ENCODE measurements at regions not wholly inside any gene's neighbourhood (a gene's known extent, or its start where the extent isn't known, plus 50 kb on each side); places are given as distances from the start of the nearest gene placed in this dataset.
"Not testable (repeated sequence)": the region's sequence is repeated elsewhere in the genome, so short reads cannot be mapped to it uniquely, and the experiment has no call there.

GRCh38 chr16:22436823-22437652, 62.6 kb upstream of the CDR2 start:
- in situ Hi-C loops (cut with HindIII; ENCODE audit: low pct_unique_long_range_greater_than_20kb, low sequenced_read_pairs), result not testable (repeated sequence)

GRCh38 chr16:22436326-22436822, 62.0 kb upstream of the CDR2 start:
- in situ Hi-C loops (cut with HindIII; ENCODE audit: low pct_unique_long_range_greater_than_20kb, low sequenced_read_pairs); DNase-seq (ENCODE audit: low read depth, low spot score): not testable (repeated sequence)

More at GRCh38 chr16:22436823-22437652, 62.6 kb upstream of the CDR2 start:
- peak; percentile 69 for DNase-seq (ENCODE audit: low read depth, low spot score)

- DNase-seq (ENCODE audit: low read depth, low spot score); in situ Hi-C loops (cut with HindIII; ENCODE audit: low pct_unique_long_range_greater_than_20kb, low sequenced_read_pairs): not testable (repeated sequence)
These were observed 56.9 kb upstream of the CDR2 start for GRCh38 chr16:22431314-22431713.

DNA sequence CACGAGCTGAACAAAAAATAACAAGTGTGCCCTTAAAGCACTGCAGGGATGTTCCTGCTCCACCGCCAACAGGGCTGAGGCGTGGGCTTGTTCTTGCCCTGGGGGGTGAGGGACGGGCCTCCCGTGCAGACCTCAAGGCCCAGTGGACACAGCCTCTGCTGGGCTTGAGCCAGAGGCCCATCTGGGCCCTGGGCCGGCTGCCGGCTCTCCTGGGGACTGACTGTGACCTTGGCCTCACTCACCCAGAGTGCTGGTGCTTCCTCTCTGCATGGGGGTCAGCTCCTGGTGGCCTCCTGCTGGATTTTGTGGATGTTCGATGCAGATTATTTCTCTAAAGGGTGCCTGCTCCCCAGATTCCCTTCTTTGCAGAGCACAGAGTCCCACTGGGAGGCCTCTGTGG, 54.2 kb upstream of the CDR2 start:
- in situ Hi-C loops (cut with HindIII; ENCODE audit: low pct_unique_long_range_greater_than_20kb, low sequenced_read_pairs), result no loop called here

DNA sequence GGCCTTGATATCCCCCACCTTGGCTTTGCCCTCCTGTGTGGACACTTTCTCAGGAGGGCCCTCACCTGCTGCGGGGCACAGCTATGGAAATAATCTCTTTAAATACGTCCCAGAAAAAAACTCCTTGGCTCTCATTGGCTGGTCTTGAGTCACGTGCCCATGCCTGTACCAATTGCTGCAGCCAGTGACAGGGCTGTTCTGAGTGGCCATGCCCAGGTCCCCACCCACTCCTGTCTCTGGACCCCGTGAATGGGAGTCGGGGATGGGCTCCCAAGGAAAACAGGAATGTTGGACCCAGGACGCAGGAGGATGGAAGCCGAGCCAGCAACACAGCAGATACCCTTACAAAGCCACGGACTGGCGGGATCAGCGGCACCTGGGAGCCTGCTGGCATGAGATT, 53.1 kb upstream of the CDR2 start:
- DNase-seq (ENCODE audit: low read depth, low spot score), result no peak
- in situ Hi-C loops (cut with HindIII; ENCODE audit: low pct_unique_long_range_greater_than_20kb, low sequenced_read_pairs), result no loop called here

More for the DNA sequence above, 54.2 kb upstream of the CDR2 start:
- no peak for DNase-seq (ENCODE audit: low read depth, low spot score)

- no peak for DNase-seq (ENCODE audit: low read depth, low spot score)
- in situ Hi-C loops (cut with HindIII; ENCODE audit: low pct_unique_long_range_greater_than_20kb, low sequenced_read_pairs), result no loop called here
These were observed 51.4 kb upstream of the CDR2 start for GRCh38 chr16:22425847-22426246.

- in situ Hi-C loops (cut with HindIII; ENCODE audit: low pct_unique_long_range_greater_than_20kb, low sequenced_read_pairs), result no loop called here
These were observed 50.8 kb upstream of the CDR2 start for GRCh38 chr16:22425036-22425801.

DNA sequence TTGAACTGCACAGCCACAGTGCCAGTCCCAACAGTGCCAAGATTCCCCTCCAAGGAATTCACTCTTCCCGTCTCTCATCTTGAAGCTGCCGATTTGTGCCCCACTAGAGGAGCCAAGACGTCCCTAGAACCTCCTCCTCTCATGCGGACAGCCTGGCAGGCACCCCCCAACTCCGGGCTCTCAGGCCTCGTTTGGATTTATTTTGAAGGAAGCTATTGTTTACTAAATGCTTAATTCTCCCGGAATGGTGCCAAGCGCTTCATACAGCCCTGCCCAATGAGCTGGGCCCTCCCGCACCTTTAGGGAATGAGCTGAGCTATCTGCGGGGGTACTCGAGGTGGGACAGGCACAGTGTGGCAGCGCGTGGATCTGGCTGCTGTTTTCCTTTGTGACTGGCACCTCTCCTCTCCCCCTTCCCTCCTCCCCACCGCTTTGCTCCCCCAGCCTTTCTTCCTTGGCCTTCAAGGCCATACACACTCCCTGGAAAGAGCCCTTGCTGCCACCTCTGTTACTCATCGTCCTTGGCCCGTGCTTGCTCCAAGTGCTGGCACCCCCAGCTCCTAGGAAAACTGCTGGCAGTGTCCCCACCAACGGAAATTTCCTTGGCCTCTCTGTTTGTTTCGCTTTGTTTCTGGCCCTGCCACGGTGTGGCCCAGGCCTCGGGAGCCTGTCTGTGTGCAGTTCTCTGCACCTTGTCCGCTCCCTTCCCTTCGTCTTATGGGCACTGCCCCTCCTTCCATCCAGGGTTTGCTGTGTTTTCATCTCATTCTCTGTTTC, 49.9 kb upstream of the CDR2 start:
- in situ Hi-C loops (cut with HindIII; ENCODE audit: low pct_unique_long_range_greater_than_20kb, low sequenced_read_pairs), result no loop called here
- no peak for DNase-seq (ENCODE audit: low read depth, low spot score)

More at GRCh38 chr16:22425036-22425801, 50.8 kb upstream of the CDR2 start:
- DNase-seq (ENCODE audit: low read depth, low spot score), result no peak

All from SK-MEL-5 (cell line).